ENCODE measurements at regions not wholly inside any gene's neighbourhood (a gene's known extent, or its start where the extent isn't known, plus 50 kb on each side); places are given as distances from the start of the nearest gene placed in this dataset.

GRCh38 chr3:148604270-148605085, 93.2 kb upstream of the AGTR1 start:
- DNase-seq (ENCODE audit: low read depth, low spot score) = no peak
- no peak for FAIRE-seq
- no TSS peak for BruUV-seq (replicated peaks)
- in situ Hi-C loops (cut with MboI) (no loop called here), intact Hi-C loops (cut with micrococcal nuclease; ENCODE audit: unreplicated experiment) (no loop called here)
- RAD21 ChIA-PET (ENCODE audit: unreplicated experiment) = no interaction called here
- H3K9me3 ChIP-seq (replicated peaks; ENCODE audit: control insufficient read depth, insufficient read depth, low read length) = no peaks in the 10 kb centered on the region
- WGBS (ENCODE audit: insufficient coverage, insufficient replicate concordance, low lambda C conversion rate, missing lambda C conversion rate) = 19% methylated on average over 8 of the region's 9 CpGs
- no peaks in the 10 kb centered on the region for H3K27me3 ChIP-seq (replicated peaks in 1 of 2; ENCODE audit: control insufficient read depth in 2 of 2, insufficient read depth in 2 of 2, low read length in 1 of 2)
- CTCF ChIA-PET = no interaction called here
- no peak overlapping the region for H3K27ac ChIP-seq (ENCODE audit: control insufficient read depth, insufficient read depth)
- SMC1A ChIA-PET (ENCODE audit: uncharacterized antibody, unreplicated experiment) = no interaction called here
- TF ChIP-seq SPI1 (IDR thresholded peaks at IDR 0.05; ENCODE audit: borderline replicate concordance, insufficient read depth, low read depth, low read length) (no peak), PAX5 (IDR thresholded peaks at IDR 0.05; ENCODE audit: borderline replicate concordance, low read depth, low read length) (no peak), RAD21 (IDR thresholded peaks at IDR 0.05; ENCODE audit: insufficient read depth, low read depth, low read length) (no peak), ZBTB33 (IDR thresholded peaks at IDR 0.05) (no peak), RELA (IDR thresholded peaks at IDR 0.05; ENCODE audit: borderline replicate concordance, partially characterized antibody) (no peak), RB1 (IDR thresholded peaks at IDR 0.05; ENCODE audit: borderline replicate concordance) (no peak), SREBF2 (IDR thresholded peaks at IDR 0.05; ENCODE audit: low read length) (no peak), MTA2 (IDR thresholded peaks at IDR 0.05; ENCODE audit: low read depth) (no peak), ZZZ3 (IDR thresholded peaks at IDR 0.05; ENCODE audit: control insufficient read depth, insufficient read length, low read depth) (no peak)
- no peaks in the 10 kb centered on the region for H3K36me3 ChIP-seq (ENCODE audit: control insufficient read depth in 2 of 2, insufficient read depth in 2 of 2, low read length in 1 of 2)
- no peak overlapping the region for H2AFZ ChIP-seq (ENCODE audit: control insufficient read depth, low read depth, low read length)
- no peaks in the 10 kb centered on the region for H3K4me1 ChIP-seq (ENCODE audit: control insufficient read depth, insufficient read depth, low read length)
- no peak overlapping the region for H3K4me3 ChIP-seq
- H3K9ac ChIP-seq (ENCODE audit: control insufficient read depth, insufficient read depth, low read length) = no peak overlapping the region
- no peaks in the 10 kb centered on the region for H3K79me2 ChIP-seq (ENCODE audit: control insufficient read depth, insufficient read depth, low read length)
- no peak for ATAC-seq
- POLR2A ChIA-PET = no interaction called here
- H4K20me1 ChIP-seq (ENCODE audit: control insufficient read depth, insufficient read depth) = no peaks in the 10 kb centered on the region
- no peak overlapping the region for H3K4me2 ChIP-seq (ENCODE audit: control insufficient read depth, insufficient read depth)
